CD4-positive, alpha-beta T cell (primary cell): ENCODE measurements at regions not wholly inside any gene's neighbourhood (a gene's known extent, or its start where the extent isn't known, plus 50 kb on each side); places are given as distances from the start of the nearest gene placed in this dataset.

Experiments used
- ATAC-seq: fragments of 200-7000 bp; cut with Tn5 transposase; one replicate; pipeline ENCODE4 v1.10.0; 2022; ENCODE audit warnings: mild to moderate bottlenecking; ENCODE audit not compliant: poor library complexity
- CTCF ChIA-PET: fragments of 350-600 bp; sonication (Branson Sonifier 250); formaldehyde crosslinking; loops from one replicate; lab custom pipeline; 2021; ENCODE audit warnings: antibody characterized with exemption, inconsistent platforms; lab: Charles Lee
- POLR2A ChIA-PET: fragments of 350-600 bp; sonication (Branson Sonifier 250); formaldehyde crosslinking; loops from one replicate; lab custom pipeline; 2021; ENCODE audit warnings: antibody characterized with exemption, inconsistent platforms; lab: Charles Lee
- DNase-seq, 14 experiments: peaks; one replicate each; pipeline ENCODE4 v3.0.0-alpha.2; 2013 to 2020; ENCODE audit warnings: mixed read lengths in 2 of 14
- H3K27ac ChIP-seq, 2 donors: one replicate each; pipeline versions ENCODE4 v1.5.1 to v1.7.0; 2013; ENCODE audit warnings: low read length in 2 of 2, low read depth in 1 of 2, mild to moderate bottlenecking in 1 of 2
- H3K27me3 ChIP-seq, 2 experiments: 1 replicate in 1 of 2; 2 replicates in 1 of 2; pipeline versions ENCODE4 v1.6.1 to v1.7.0; 2013; ENCODE audit warnings: low read length in 2 of 2, control low read depth in 1 of 2, mild to moderate bottlenecking in 1 of 2, moderate library complexity in 1 of 2; ENCODE audit not compliant: insufficient read depth in 2 of 2, control insufficient read depth in 1 of 2
- H3K36me3 ChIP-seq: one replicate; pipeline ENCODE4 v1.6.1; 2013; ENCODE audit warnings: low read length, control low read depth; ENCODE audit not compliant: insufficient read depth
- H3K4me1 ChIP-seq: one replicate; pipeline ENCODE4 v1.6.1; 2013; ENCODE audit warnings: low read length, control low read depth; ENCODE audit not compliant: insufficient read depth
- H3K4me3 ChIP-seq: one replicate; pipeline ENCODE4 v1.5.1; 2013; ENCODE audit warnings: mild to moderate bottlenecking, low read length, moderate library complexity
- H3K9me3 ChIP-seq, 2 experiments: 1 replicate in 1 of 2; 2 replicates in 1 of 2; pipeline versions ENCODE4 v1.6.1 to v1.7.0; 2013; ENCODE audit warnings: low read length in 2 of 2, mild to moderate bottlenecking in 2 of 2, control low read depth in 1 of 2, moderate library complexity in 1 of 2; ENCODE audit not compliant: control insufficient read depth in 1 of 2, insufficient read depth in 1 of 2
- H3K27ac Mint-ChIP-seq: one replicate; pipeline ENCODE4 v1.8.0; 2020; ENCODE audit warnings: mixed read lengths
- H3K27me3 Mint-ChIP-seq: one replicate; pipeline ENCODE4 v1.8.0; 2021; ENCODE audit warnings: mixed read lengths
- H3K36me3 Mint-ChIP-seq: one replicate; pipeline ENCODE4 v1.8.0; 2021; ENCODE audit warnings: low read depth, mixed read lengths
- H3K4me1 Mint-ChIP-seq: one replicate; pipeline ENCODE4 v1.8.0; 2021; ENCODE audit warnings: low read depth, mixed read lengths
- H3K4me3 Mint-ChIP-seq: one replicate; pipeline ENCODE4 v1.8.0; 2020; ENCODE audit warnings: mild to moderate bottlenecking, mixed read lengths
- H3K9me3 Mint-ChIP-seq: one replicate; pipeline ENCODE4 v1.8.0; 2020; ENCODE audit warnings: mixed read lengths
- CTCF ChIP-seq: fragments of 200-600 bp; IDR thresholded peaks from one replicate; pipeline ENCODE4 v1.8.0; 2022; ENCODE audit warnings: antibody characterized with exemption, mild to moderate bottlenecking
- intact Hi-C, 2 experiments: fragments of 100-400 bp; cut with DNase I in 1 of 2; cut with micrococcal nuclease in 1 of 2; formaldehyde crosslinking; loops; one replicate each; pipeline versions ENCODE4 v1.15.1 to v1.9.0; 2023 to 2025; cut with DNase I, micrococcal nuclease

- POLR2A ChIA-PET: no interaction called here
- H3K9me3 Mint-ChIP-seq: no peaks in the 10 kb centered on the region
- no peak for DNase-seq
- ATAC-seq: no peak
- H3K36me3 ChIP-seq: no peaks in the 10 kb centered on the region
- TF ChIP-seq CTCF: no peak
- H3K36me3 Mint-ChIP-seq: no peaks in the 10 kb centered on the region
- CTCF ChIA-PET: no interaction called here
- H3K27ac Mint-ChIP-seq: no peak overlapping the region
- H3K4me3 Mint-ChIP-seq: no peak overlapping the region
- H3K27me3 Mint-ChIP-seq: no peaks in the 10 kb centered on the region
- H3K27ac ChIP-seq: no peak overlapping the region
- intact Hi-C loops: no loop called here
- no peaks in the 10 kb centered on the region for H3K27me3 ChIP-seq
- no peaks in the 10 kb centered on the region for H3K9me3 ChIP-seq
- no peak overlapping the region for H3K4me3 ChIP-seq
- H3K4me1 Mint-ChIP-seq: no peaks in the 10 kb centered on the region
- no peaks in the 10 kb centered on the region for H3K4me1 ChIP-seq
Observed at GRCh38 chr13:97135883-97136282, 86.2 kb upstream of the MBNL2 start.

GRCh38 chr13:97136418-97136817, 85.7 kb upstream of the MBNL2 start:
- Mint-ChIP-seq H3K27ac (no peak overlapping the region), H3K27me3 (no peaks in the 10 kb centered on the region), H3K9me3 (no peaks in the 10 kb centered on the region), H3K36me3 (no peaks in the 10 kb centered on the region), H3K4me1 (no peaks in the 10 kb centered on the region), H3K4me3 (no peak overlapping the region)
- DNase-seq (no peak), ATAC-seq (no peak)
- H3K27me3 ChIP-seq: no peaks in the 10 kb centered on the region
- intact Hi-C loops: no loop called here
- H3K4me3 ChIP-seq: no peak overlapping the region
- H3K27ac ChIP-seq: no peak overlapping the region
- no peaks in the 10 kb centered on the region for H3K36me3 ChIP-seq
- H3K4me1 ChIP-seq: no peaks in the 10 kb centered on the region
- POLR2A ChIA-PET: no interaction called here
- no peaks in the 10 kb centered on the region for H3K9me3 ChIP-seq
- no peak for TF ChIP-seq CTCF
- CTCF ChIA-PET: no interaction called here

- Histone ChIP-seq H3K36me3 (no peaks in the 10 kb centered on the region), H3K27me3 (no peaks in the 10 kb centered on the region), H3K9me3 (no peaks in the 10 kb centered on the region), H3K27ac (no peak overlapping the region), H3K4me3 (no peak overlapping the region), H3K4me1 (no peaks in the 10 kb centered on the region)
- Mint-ChIP-seq H3K9me3 (no peaks in the 10 kb centered on the region), H3K36me3 (no peaks in the 10 kb centered on the region), H3K4me3 (no peak overlapping the region), H3K27ac (no peak overlapping the region), H3K4me1 (peaks cover 5% of the 10 kb centered on the region), H3K27me3 (no peaks in the 10 kb centered on the region)
- no peak for TF ChIP-seq CTCF
- POLR2A ChIA-PET: no interaction called here
- CTCF ChIA-PET: interaction anchor here (1.5 kb wide), 1 partner anchor 30 kb away, joined by 3 read pairs; no protein-coding TSS in a partner anchor
- intact Hi-C loops: no loop called here
- ATAC-seq (no peak), DNase-seq (no peak)
Observed at GRCh38 chr13:97139691-97140090, 82.4 kb upstream of the MBNL2 start.
